OCI-LY1 (cell line): ENCODE measurements at regions not wholly inside any gene's neighbourhood (a gene's known extent, or its start where the extent isn't known, plus 50 kb on each side); places are given as distances from the start of the nearest gene placed in this dataset.

Experiments used
- EZH2 ChIP-seq: fragments of 200-600 bp; sonication (generic), shearing (Covaris generic); IDR thresholded peaks from 2 replicates; pipeline ENCODE4 v1.8.0; 2017; ENCODE audit warnings: borderline replicate concordance, mixed run types, mild to moderate bottlenecking, antibody characterized with exemption, low read length, moderate library complexity, mixed read lengths
- TF ChIP-seq, protein P1 (sequence below): fragments of 200-600 bp; sonication (generic), shearing (Covaris generic); IDR thresholded peaks from 2 replicates; pipeline ENCODE4 v1.5.1; 2017; ENCODE audit warnings: mild to moderate bottlenecking, antibody characterized with exemption, low read length, moderate library complexity, mixed read lengths

DNA sequence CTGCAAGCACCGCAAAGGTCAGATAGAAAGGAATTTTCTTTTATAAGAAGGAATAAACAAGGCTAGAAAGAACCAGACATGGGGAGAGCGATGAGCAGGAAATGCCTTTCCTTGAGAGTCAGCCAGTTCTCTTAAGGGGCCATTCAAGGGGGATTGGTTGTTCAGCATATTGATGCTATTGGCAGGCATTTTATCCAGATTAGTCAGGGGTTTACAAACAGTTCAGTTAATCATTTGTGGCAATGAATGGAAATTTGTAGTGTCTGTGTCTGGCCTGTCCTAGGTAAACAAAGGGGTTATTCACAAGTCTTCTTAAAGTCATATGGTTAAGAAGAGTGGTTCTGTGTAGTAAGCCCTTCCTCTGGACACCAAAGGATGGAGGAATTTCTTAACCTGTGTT lies 184.7 kb upstream of the FRMPD4 start:
- TF ChIP-seq, protein P1, sequence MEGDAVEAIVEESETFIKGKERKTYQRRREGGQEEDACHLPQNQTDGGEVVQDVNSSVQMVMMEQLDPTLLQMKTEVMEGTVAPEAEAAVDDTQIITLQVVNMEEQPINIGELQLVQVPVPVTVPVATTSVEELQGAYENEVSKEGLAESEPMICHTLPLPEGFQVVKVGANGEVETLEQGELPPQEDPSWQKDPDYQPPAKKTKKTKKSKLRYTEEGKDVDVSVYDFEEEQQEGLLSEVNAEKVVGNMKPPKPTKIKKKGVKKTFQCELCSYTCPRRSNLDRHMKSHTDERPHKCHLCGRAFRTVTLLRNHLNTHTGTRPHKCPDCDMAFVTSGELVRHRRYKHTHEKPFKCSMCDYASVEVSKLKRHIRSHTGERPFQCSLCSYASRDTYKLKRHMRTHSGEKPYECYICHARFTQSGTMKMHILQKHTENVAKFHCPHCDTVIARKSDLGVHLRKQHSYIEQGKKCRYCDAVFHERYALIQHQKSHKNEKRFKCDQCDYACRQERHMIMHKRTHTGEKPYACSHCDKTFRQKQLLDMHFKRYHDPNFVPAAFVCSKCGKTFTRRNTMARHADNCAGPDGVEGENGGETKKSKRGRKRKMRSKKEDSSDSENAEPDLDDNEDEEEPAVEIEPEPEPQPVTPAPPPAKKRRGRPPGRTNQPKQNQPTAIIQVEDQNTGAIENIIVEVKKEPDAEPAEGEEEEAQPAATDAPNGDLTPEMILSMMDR: no peak
- no peak for TF ChIP-seq EZH2
